IMR-90 (cell line): ENCODE measurements at regions not wholly inside any gene's neighbourhood (a gene's known extent, or its start where the extent isn't known, plus 50 kb on each side); places are given as distances from the start of the nearest gene placed in this dataset.

Experiments
- ATAC-seq: fragments of 200-7000 bp; cut with Tn5 transposase; 2 replicates; pipeline ENCODE4 v1.9.1; 2020; ENCODE audit warnings: low read depth, mild to moderate bottlenecking, moderate library complexity
- BruUV-seq: library from RNA; stranded (reverse); fragments of 400-500 nt; replicated peaks from 2 replicates; lab custom pipeline; 2021; lab: Mats Ljungman, UMichigan
- CTCF ChIA-PET: fragments of 300-600 bp; formaldehyde crosslinking; extraction: SDS; loops from one replicate; lab custom pipeline; 2021; ENCODE audit warnings: antibody characterized with exemption; lab: Yijun Ruan, JAX
- POLR2A ChIA-PET: fragments of 300-600 bp; sonication (Branson Sonifier 250); formaldehyde crosslinking; loops from one replicate; lab custom pipeline; 2022; ENCODE audit warnings: antibody characterized with exemption; ENCODE audit not compliant: unreplicated experiment; lab: Charles Lee
- DNase-seq: peaks from one replicate; pipeline ENCODE4 v3.0.0; 2013
- H2AFZ ChIP-seq: replicated peaks from 2 replicates; pipeline ENCODE3; 2013; ENCODE audit warnings: low read length, mild to moderate bottlenecking; ENCODE audit not compliant: poor library complexity
- H2AK5ac ChIP-seq: 2 replicates; pipeline ENCODE4 v1.6.1; 2013; ENCODE audit warnings: low read depth, low read length, inconsistent platforms
- H2AK9ac ChIP-seq: replicated peaks from 2 replicates; pipeline ENCODE3; 2013; ENCODE audit warnings: mild to moderate bottlenecking, low read depth, low read length, moderate library complexity; ENCODE audit not compliant: poor library complexity
- H2BK120ac ChIP-seq: 2 replicates; pipeline ENCODE4 v1.6.1; 2013; ENCODE audit warnings: low read depth, low read length, inconsistent platforms
- H2BK15ac ChIP-seq: 3 replicates; pipeline ENCODE4 v1.6.1; 2013; ENCODE audit warnings: low read depth, low read length, inconsistent platforms
- H2BK20ac ChIP-seq: 2 replicates; pipeline ENCODE4 v1.6.1; 2013; ENCODE audit warnings: low read depth, mild to moderate bottlenecking, inconsistent platforms, low read length, moderate library complexity
- H2BK5ac ChIP-seq: 2 replicates; pipeline ENCODE4 v1.6.1; 2013; ENCODE audit warnings: mild to moderate bottlenecking, low read depth, low read length, inconsistent platforms; ENCODE audit not compliant: poor library complexity, severe bottlenecking
- H3K14ac ChIP-seq: replicated peaks from 2 replicates; pipeline ENCODE4 v1.6.1; 2013; ENCODE audit warnings: low read depth, low read length, inconsistent platforms
- H3K18ac ChIP-seq: 2 replicates; pipeline ENCODE4 v1.6.1; 2013; ENCODE audit warnings: low read depth, low read length, control low read depth
- H3K23ac ChIP-seq: 2 replicates; pipeline ENCODE4 v1.6.1; 2013; ENCODE audit warnings: low read depth, low read length, inconsistent platforms
- H3K27ac ChIP-seq: 2 replicates; pipeline ENCODE4 v1.5.1; 2013; ENCODE audit warnings: mild to moderate bottlenecking, control low read depth, low read length; ENCODE audit not compliant: insufficient read depth
- H3K27me3 ChIP-seq: 2 replicates; pipeline ENCODE4 v1.6.1; 2013; ENCODE audit warnings: low read length; ENCODE audit not compliant: control insufficient read depth, insufficient read depth
- H3K36me3 ChIP-seq: 2 replicates; pipeline ENCODE4 v1.6.1; 2013; ENCODE audit warnings: low read length, mixed read lengths; ENCODE audit not compliant: control insufficient read depth, insufficient read depth
- H3K4ac ChIP-seq: 2 replicates; pipeline ENCODE4 v1.6.1; 2013; ENCODE audit warnings: low read depth, low read length, inconsistent platforms
- H3K4me1 ChIP-seq: 2 replicates; pipeline ENCODE4 v1.6.1; 2013; ENCODE audit warnings: low read length, mixed read lengths; ENCODE audit not compliant: control insufficient read depth, insufficient read depth
- H3K4me2 ChIP-seq: 2 replicates; pipeline ENCODE4 v1.6.1; 2013; ENCODE audit warnings: low read depth, mild to moderate bottlenecking, control low read depth, low read length, moderate library complexity
- H3K4me3 ChIP-seq: 2 replicates; pipeline ENCODE4 v1.5.1; 2013; ENCODE audit warnings: low read depth, mild to moderate bottlenecking, control low read depth, low read length, moderate library complexity; ENCODE audit not compliant: insufficient read depth
- H3K56ac ChIP-seq: 2 replicates; pipeline ENCODE4 v1.6.1; 2013; ENCODE audit warnings: low read length, inconsistent platforms; ENCODE audit not compliant: insufficient read depth; ENCODE audit errors: extremely low read depth
- H3K79me1 ChIP-seq, 2 experiments: 2 replicates each; pipeline ENCODE4 v1.6.1; 2013; ENCODE audit warnings: low read length in 2 of 2, inconsistent platforms in 1 of 2, low read depth in 1 of 2
- H3K9ac ChIP-seq: 2 replicates; pipeline ENCODE4 v1.6.1; 2013; ENCODE audit warnings: low read depth, low read length, control low read depth
- H3K9me1 ChIP-seq: 2 replicates; pipeline ENCODE4 v1.6.1; 2013; ENCODE audit warnings: low read length, inconsistent platforms; ENCODE audit not compliant: insufficient read depth
- H3K9me3 ChIP-seq: 2 replicates; pipeline ENCODE4 v1.6.1; 2013; ENCODE audit warnings: low read length; ENCODE audit not compliant: control insufficient read depth, insufficient read depth
- H4K20me1 ChIP-seq: 2 replicates; pipeline ENCODE4 v1.6.1; 2013; ENCODE audit warnings: low read length, inconsistent platforms; ENCODE audit not compliant: insufficient read depth
- H4K5ac ChIP-seq: 2 replicates; pipeline ENCODE4 v1.6.1; 2013; ENCODE audit warnings: mild to moderate bottlenecking, low read depth, low read length, control low read depth
- H4K8ac ChIP-seq, 2 experiments: 2 replicates each; pipeline ENCODE4 v1.6.1; 2013; ENCODE audit warnings: low read depth in 2 of 2, low read length in 2 of 2, control low read depth in 1 of 2, inconsistent platforms in 1 of 2
- H4K91ac ChIP-seq: 2 replicates; pipeline ENCODE4 v1.6.1; 2013; ENCODE audit warnings: low read depth, low read length, inconsistent platforms; ENCODE audit not compliant: insufficient read depth
- CEBPB ChIP-seq: IDR thresholded peaks from 2 replicates; pipeline ENCODE4 v1.6.1; 2012; ENCODE audit warnings: low read depth, low read length, improper control_type of control experiment
- CHD1 ChIP-seq: IDR thresholded peaks from 2 replicates; pipeline ENCODE4 v1.6.1; 2012; ENCODE audit warnings: low read depth, low read length, improper control_type of control experiment
- FOS ChIP-seq: fragments of 150-350 bp; IDR thresholded peaks from 2 replicates; pipeline ENCODE4 v1.6.1; 2016; ENCODE audit warnings: low read depth, low read length
- MAFK ChIP-seq: IDR thresholded peaks from 2 replicates; pipeline ENCODE4 v1.6.1; 2012; ENCODE audit warnings: low read depth, low read length, improper control_type of control experiment
- MXI1 ChIP-seq: IDR thresholded peaks from 2 replicates; pipeline ENCODE4 v1.6.1; 2012; ENCODE audit warnings: low read depth, mild to moderate bottlenecking, low read length, moderate library complexity, borderline replicate concordance
- POLR2A ChIP-seq: IDR thresholded peaks from 2 replicates; pipeline ENCODE4 v1.6.1; 2012; ENCODE audit warnings: mild to moderate bottlenecking, low read depth, low read length
- RAD21 ChIP-seq: IDR thresholded peaks from 2 replicates; pipeline ENCODE4 v1.6.1; 2012; ENCODE audit warnings: low read length, improper control_type of control experiment
- RCOR1 ChIP-seq: IDR thresholded peaks from 2 replicates; pipeline ENCODE4 v1.6.1; 2012; ENCODE audit warnings: mild to moderate bottlenecking, low read length, improper control_type of control experiment; ENCODE audit not compliant: insufficient replicate concordance
- USF2 ChIP-seq: fragments of 150-350 bp; IDR thresholded peaks from 2 replicates; pipeline ENCODE4 v1.6.1; 2017; ENCODE audit warnings: mild to moderate bottlenecking, antibody characterized with exemption, low read length, low read depth
- WGBS, 2 experiments: methylation state at CpG; one replicate each; pipeline versions ENCODE4 v1.1.5 to v1.1.7; 2013; ENCODE audit warnings: missing lambda C conversion rate in 2 of 2; ENCODE audit not compliant: insufficient read length in 1 of 2; ENCODE audit errors: extremely low coverage in 2 of 2; 5-methylcytosine and 5-hydroxymethylcytosine counted together
- dilution Hi-C: fragments of 300-500 bp; cut with HindIII; formaldehyde crosslinking; loops from one replicate; pipeline ENCODE4 v1.14.3; 2018; ENCODE audit warnings: low sequenced_read_pairs; ENCODE audit not compliant: unreplicated experiment
- in situ Hi-C: fragments of 300-500 bp; cut with MboI; formaldehyde crosslinking; loops from 3 replicates; pipeline ENCODE4 v1.14.3; 2019; ENCODE audit warnings: low sequenced_read_pairs, inconsistent platforms, mixed read lengths
- intact Hi-C: fragments of 100-400 bp; cut with micrococcal nuclease; formaldehyde crosslinking; loops from 2 replicates; pipeline ENCODE4 v1.10.0; 2022
- TF ChIP-seq, protein P1 (sequence below): fragments of 150-350 bp; IDR thresholded peaks from 2 replicates; pipeline ENCODE4 v1.6.1; 2016; ENCODE audit warnings: low read depth, mild to moderate bottlenecking, low read length, moderate library complexity, borderline replicate concordance

GRCh38 chr16:86052115-86052670 lies 153.2 kb downstream of the IRF8 start:
- Histone ChIP-seq H2BK5ac (no peak overlapping the region), H3K27me3 (peaks cover 62% of the 10 kb centered on the region), H3K36me3 (no peaks in the 10 kb centered on the region), H2AFZ (no peak overlapping the region), H4K91ac (no peak overlapping the region), H3K9me1 (peaks cover 4% of the 10 kb centered on the region; the same call in 1 of the 2 replicates), H3K23ac (no peak overlapping the region), H2BK20ac (no peak overlapping the region), H3K27ac (no peak overlapping the region), H3K9ac (no peak overlapping the region), H3K4me1 (no peaks in the 10 kb centered on the region), H3K14ac (no peak overlapping the region), H2AK9ac (no peak overlapping the region), H4K20me1 (no peaks in the 10 kb centered on the region), H2BK15ac (no peak overlapping the region), H4K5ac (no peak overlapping the region), H3K18ac (no peak overlapping the region), H4K8ac (no peak overlapping the region), H3K9me3 (no peaks in the 10 kb centered on the region), H2BK120ac (no peak overlapping the region), H2AK5ac (no peak overlapping the region), H3K79me1 (no peaks in the 10 kb centered on the region), H3K4me3 (no peak overlapping the region), H3K4ac (no peak overlapping the region), H3K4me2 (no peak overlapping the region), H3K56ac (no peak overlapping the region)
- POLR2A ChIA-PET: no interaction called here
- intact Hi-C loops: no loop called here
- DNase-seq (no peak), ATAC-seq (no peak)
- 100% methylated on average over 2 of the region's 15 CpGs; no CpG with 5 or more reads in 1 of the 2 experiments for WGBS, 2 experiments
- in situ Hi-C loops: no loop called here
- CTCF ChIA-PET: no interaction called here
- TF ChIP-seq USF2 (no peak), MAFK (no peak), RAD21 (no peak), RCOR1 (no peak), CHD1 (no peak), CEBPB (no peak), MXI1 (no peak), POLR2A (no peak), FOS (no peak)
- TF ChIP-seq, protein P1, sequence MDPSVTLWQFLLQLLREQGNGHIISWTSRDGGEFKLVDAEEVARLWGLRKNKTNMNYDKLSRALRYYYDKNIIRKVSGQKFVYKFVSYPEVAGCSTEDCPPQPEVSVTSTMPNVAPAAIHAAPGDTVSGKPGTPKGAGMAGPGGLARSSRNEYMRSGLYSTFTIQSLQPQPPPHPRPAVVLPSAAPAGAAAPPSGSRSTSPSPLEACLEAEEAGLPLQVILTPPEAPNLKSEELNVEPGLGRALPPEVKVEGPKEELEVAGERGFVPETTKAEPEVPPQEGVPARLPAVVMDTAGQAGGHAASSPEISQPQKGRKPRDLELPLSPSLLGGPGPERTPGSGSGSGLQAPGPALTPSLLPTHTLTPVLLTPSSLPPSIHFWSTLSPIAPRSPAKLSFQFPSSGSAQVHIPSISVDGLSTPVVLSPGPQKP: no peak
- no TSS peak for BruUV-seq
- dilution Hi-C loops: no loop called here
